Endothelial cell of umbilical vein (primary cell): ENCODE measurements at regions not wholly inside any gene's neighbourhood (a gene's known extent, or its start where the extent isn't known, plus 50 kb on each side); places are given as distances from the start of the nearest gene placed in this dataset.

Source experiments
- BruUV-seq: library from RNA; stranded (reverse); fragments of 400-500 nt; replicated peaks from 2 replicates; lab custom pipeline; 2021; lab: Mats Ljungman, UMichigan
- CTCF ChIA-PET: fragments of 300-600, 350-600 bp; sonication (Branson Sonifier 250); formaldehyde crosslinking; loops from one replicate; lab custom pipeline; 2021; ENCODE audit warnings: antibody characterized with exemption, inconsistent platforms; lab: Charles Lee
- POLR2A ChIA-PET: fragments of 300-600, 350-600 bp; sonication (Branson Sonifier 250); formaldehyde crosslinking; loops from one replicate; lab custom pipeline; 2021; ENCODE audit warnings: antibody characterized with exemption, inconsistent platforms; lab: Charles Lee
- DNase-seq: peaks from one replicate; pipeline ENCODE4 v3.0.0-alpha.2; 2011; ENCODE audit warnings: low read depth, low spot score
- FAIRE-seq: peaks from 2 replicates; lab custom pipeline; 2011; peaks lifted over from hg19 to GRCh38; lab: Jason Lieb, UNC
- H2AFZ ChIP-seq: 2 replicates; pipeline ENCODE4 v1.6.0; 2012; ENCODE audit warnings: low read depth, low read length, control low read depth, inconsistent platforms
- H3K27ac ChIP-seq: 2 replicates; pipeline ENCODE4 v1.5.1; 2011; ENCODE audit warnings: low read depth, mild to moderate bottlenecking, control low read depth, low read length, moderate library complexity; ENCODE audit not compliant: insufficient read depth
- H3K27me3 ChIP-seq, 2 experiments: 2 replicates each; pipeline versions ENCODE4 v1.6.0 to v1.6.1; 2011; ENCODE audit warnings: low read length in 2 of 2, mixed read lengths in 1 of 2; ENCODE audit not compliant: control insufficient read depth in 2 of 2, insufficient read depth in 2 of 2
- H3K36me3 ChIP-seq, 2 experiments: 2 replicates in 1 of 2; 3 replicates in 1 of 2; pipeline ENCODE4 v1.5.1; 2011; ENCODE audit warnings: low read length in 2 of 2, mild to moderate bottlenecking in 1 of 2, moderate library complexity in 1 of 2; ENCODE audit not compliant: control insufficient read depth in 2 of 2, insufficient read depth in 2 of 2; ENCODE audit errors: extremely low read depth in 1 of 2
- H3K4me1 ChIP-seq: 3 replicates; pipeline ENCODE4 v1.5.1; 2011; ENCODE audit warnings: mild to moderate bottlenecking, low read length; ENCODE audit not compliant: control insufficient read depth, insufficient read depth; ENCODE audit errors: extremely low read depth
- H3K4me2 ChIP-seq: 2 replicates; pipeline ENCODE4 v1.6.1; 2011; ENCODE audit warnings: low read length, control low read depth, mixed read lengths; ENCODE audit not compliant: insufficient read depth
- H3K4me3 ChIP-seq, 3 experiments: fragments of 200-600 bp in 1 of 3; sonication (generic), shearing (Covaris generic) in 1 of 3; replicated peaks in 1 of 3; 2 replicates each; pipeline ENCODE4 v1.5.1; 2011 to 2016; ENCODE audit warnings: control low read depth in 3 of 3, low read length in 3 of 3, mild to moderate bottlenecking in 2 of 3, inconsistent platforms in 1 of 3, low read depth in 1 of 3, moderate library complexity in 1 of 3; ENCODE audit not compliant: insufficient read depth in 1 of 3
- H3K79me2 ChIP-seq: 2 replicates; pipeline ENCODE4 v1.6.0; 2012; ENCODE audit warnings: low read length, inconsistent platforms; ENCODE audit not compliant: control insufficient read depth, insufficient read depth
- H3K9ac ChIP-seq: replicated peaks from 2 replicates; pipeline ENCODE3; 2011; ENCODE audit warnings: low read length, control low read depth; ENCODE audit not compliant: insufficient read depth; ENCODE audit errors: extremely low read depth
- H3K9me1 ChIP-seq: replicated peaks from 3 replicates; pipeline ENCODE4 v1.6.0; 2011; ENCODE audit warnings: mild to moderate bottlenecking, low read length; ENCODE audit not compliant: control insufficient read depth, insufficient read depth; ENCODE audit errors: extremely low read depth
- H3K9me3 ChIP-seq: replicated peaks from 2 replicates; pipeline ENCODE4 v1.5.1; 2012; ENCODE audit warnings: low read length, inconsistent platforms; ENCODE audit not compliant: control insufficient read depth, insufficient read depth
- H4K20me1 ChIP-seq: replicated peaks from 2 replicates; pipeline ENCODE3; 2011; ENCODE audit warnings: mild to moderate bottlenecking, low read length; ENCODE audit not compliant: control insufficient read depth, insufficient read depth; ENCODE audit errors: extremely low read depth
- CTCF ChIP-seq, 2 donors: IDR thresholded peaks; 1 replicate in 1 of 2; 2 replicates in 1 of 2; pipeline ENCODE4 v1.5.1; 2011; ENCODE audit warnings: low read length in 2 of 2, mild to moderate bottlenecking in 2 of 2, moderate library complexity in 2 of 2, control low read depth in 1 of 2, inconsistent platforms in 1 of 2, low read depth in 1 of 2; ENCODE audit not compliant: insufficient read depth in 1 of 2; ENCODE audit errors: extremely low read depth in 1 of 2
- EZH2 ChIP-seq: IDR thresholded peaks from 2 replicates; pipeline ENCODE4 v1.6.1; 2012; ENCODE audit warnings: borderline replicate concordance, low read depth, mild to moderate bottlenecking, moderate library complexity, low read length, inconsistent platforms; ENCODE audit not compliant: severe bottlenecking
- FOS ChIP-seq: IDR thresholded peaks from 2 replicates; pipeline ENCODE4 v1.6.1; 2011; ENCODE audit warnings: mild to moderate bottlenecking, low read length, moderate library complexity, borderline replicate concordance; ENCODE audit not compliant: insufficient read depth
- GATA2 ChIP-seq: IDR thresholded peaks from 2 replicates; pipeline ENCODE4 v1.7.0; 2011; ENCODE audit warnings: low read depth, mild to moderate bottlenecking, moderate library complexity, mixed read lengths, low read length; ENCODE audit not compliant: insufficient read length, insufficient read depth
- JUN ChIP-seq: IDR thresholded peaks from 2 replicates; pipeline ENCODE4 v1.6.1; 2011; ENCODE audit warnings: borderline replicate concordance, low read depth; ENCODE audit not compliant: insufficient read length, insufficient read depth
- MAX ChIP-seq: IDR thresholded peaks from 2 replicates; pipeline ENCODE4 v1.6.1; 2011; ENCODE audit not compliant: insufficient read depth, insufficient read length
- MYC ChIP-seq: IDR thresholded peaks from one replicate; pipeline ENCODE4 v1.6.1; 2011; ENCODE audit warnings: mild to moderate bottlenecking, low read depth, low read length
- POLR2A ChIP-seq: IDR thresholded peaks from 2 replicates; pipeline ENCODE4 v1.6.1; 2012; ENCODE audit warnings: low read depth, mild to moderate bottlenecking, control low read depth, low read length
- POLR2AphosphoS5 ChIP-seq: IDR thresholded peaks from 2 replicates; pipeline ENCODE4 v1.6.1; 2012; ENCODE audit warnings: low read depth, mild to moderate bottlenecking, control low read depth, low read length, moderate library complexity; ENCODE audit not compliant: insufficient read depth
- dilution Hi-C: fragments of 300-500 bp; cut with MboI; formaldehyde crosslinking; loops from one replicate; pipeline ENCODE4 v1.15.0; 2019; ENCODE audit warnings: low sequenced_read_pairs; ENCODE audit not compliant: extremely low pct_ligation_motif_present
- intact Hi-C: fragments of 100-400 bp; cut with micrococcal nuclease; formaldehyde crosslinking; loops from one replicate; pipeline ENCODE4 v1.10.0; 2022

- Histone ChIP-seq H3K4me3 (no peak overlapping the region), H3K27me3 (no peaks in the 10 kb centered on the region), H3K79me2 (no peaks in the 10 kb centered on the region), H3K36me3 (no peaks in the 10 kb centered on the region), H3K9me1 (no peaks in the 10 kb centered on the region), H4K20me1 (no peaks in the 10 kb centered on the region), H3K9ac (no peak overlapping the region), H3K9me3 (no peaks in the 10 kb centered on the region), H3K27ac (no peak overlapping the region), H3K4me1 (no peaks in the 10 kb centered on the region), H2AFZ (no peak overlapping the region), H3K4me2 (no peak overlapping the region)
- intact Hi-C loops: no loop called here
- no TSS peak for BruUV-seq
- TF ChIP-seq CTCF (IDR thresholded peaks at IDR 0.05; ENCODE audit: extremely low read depth in 1 of 2, insufficient read depth in 1 of 2, low read depth in 1 of 2, low read length in 2 of 2) (no peak), MYC (no peak), FOS (no peak), GATA2 (no peak), JUN (no peak), MAX (no peak), POLR2AphosphoS5 (no peak), POLR2A (no peak), EZH2 (no peak)
- FAIRE-seq: no peak
- no peak for DNase-seq
- dilution Hi-C loops: no loop called here
- ChIA-PET CTCF (no interaction called here), POLR2A (no interaction called here)
These were observed 470.6 kb upstream of the ADGRL2 start for GRCh38 chr1:81330111-81330510.
